CD4-positive, alpha-beta T cell treated with Interleukin-17A for 1 hour (primary cell): ENCODE measurements at regions not wholly inside any gene's neighbourhood (a gene's known extent, or its start where the extent isn't known, plus 50 kb on each side); places are given as distances from the start of the nearest gene placed in this dataset.

Experiments used
- DNase-seq: peaks from one replicate; pipeline ENCODE4 v3.0.0-alpha.2; 2020

GRCh38 chr10:83952314-83952713, 187.0 kb upstream of the GHITM start:
- no peak for DNase-seq

DNA sequence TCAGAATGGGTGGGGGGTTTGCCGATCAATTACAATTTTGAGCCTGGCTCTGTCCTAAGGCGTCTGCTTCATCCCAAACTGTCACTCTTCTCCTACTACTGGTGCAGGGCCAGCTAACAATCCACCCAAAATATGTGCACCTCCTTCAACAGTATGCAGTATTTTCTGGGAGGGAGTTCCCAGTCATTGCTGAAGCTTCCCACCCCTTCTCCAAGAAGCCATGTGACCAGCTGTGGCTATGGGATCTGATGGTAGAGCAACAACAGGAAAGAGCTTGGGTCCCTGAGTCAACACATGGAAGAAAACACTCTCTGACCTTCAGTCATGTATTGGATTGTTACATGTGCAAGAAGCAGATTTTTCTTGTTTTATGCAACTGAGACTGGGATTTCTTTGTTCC, 185.7 kb upstream of the GHITM start:
- DNase-seq, result no peak

DNA sequence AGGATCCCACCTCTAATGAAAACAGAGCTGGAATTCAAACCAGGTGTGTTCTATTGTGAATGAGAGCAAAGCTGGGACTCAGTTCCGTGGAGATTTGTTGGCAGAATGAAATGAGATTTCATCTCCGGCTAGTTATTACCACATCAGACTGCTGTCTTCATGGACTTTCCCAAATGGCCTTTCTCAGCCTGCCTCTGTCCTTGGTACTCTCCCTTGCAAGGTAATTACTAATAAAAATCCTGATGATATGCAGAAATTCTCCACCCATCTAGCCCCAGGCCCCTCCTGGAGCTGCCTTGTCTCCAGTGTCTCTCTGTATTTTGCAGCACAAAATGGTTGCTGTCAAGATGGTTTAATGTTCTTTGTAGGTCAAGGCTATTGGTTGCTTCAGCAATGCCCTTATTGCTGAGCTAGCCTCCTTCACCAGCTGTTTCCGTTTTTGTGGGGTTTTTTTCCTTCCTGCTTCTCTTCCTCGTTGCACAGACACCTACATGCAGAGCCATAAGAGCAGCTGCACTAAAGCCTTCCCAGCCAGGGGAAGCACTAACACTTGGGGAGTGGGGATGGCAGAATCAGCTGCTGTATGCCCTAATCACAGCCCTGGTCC, 185.0 kb upstream of the GHITM start:
- DNase-seq, result no peak

DNA sequence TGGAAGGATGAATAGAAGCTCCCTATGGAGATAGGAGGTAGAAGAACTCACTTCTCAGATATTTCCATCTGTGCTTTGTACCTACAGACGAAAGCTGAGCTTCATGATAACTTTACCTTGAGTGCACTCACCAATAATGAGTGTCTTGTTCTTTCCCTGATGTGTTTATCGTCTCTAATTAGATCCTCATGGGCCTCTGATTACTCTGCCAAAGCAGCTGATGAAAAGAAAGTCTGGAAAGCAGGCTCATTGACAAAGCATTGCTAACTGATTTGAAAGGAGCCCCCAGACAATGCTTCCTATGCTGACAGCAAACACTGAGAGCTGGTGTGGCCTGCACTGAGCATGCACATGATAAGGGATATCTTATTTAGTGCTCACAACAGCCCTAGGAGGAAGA, 183.9 kb upstream of the GHITM start:
- DNase-seq, result no peak

DNA sequence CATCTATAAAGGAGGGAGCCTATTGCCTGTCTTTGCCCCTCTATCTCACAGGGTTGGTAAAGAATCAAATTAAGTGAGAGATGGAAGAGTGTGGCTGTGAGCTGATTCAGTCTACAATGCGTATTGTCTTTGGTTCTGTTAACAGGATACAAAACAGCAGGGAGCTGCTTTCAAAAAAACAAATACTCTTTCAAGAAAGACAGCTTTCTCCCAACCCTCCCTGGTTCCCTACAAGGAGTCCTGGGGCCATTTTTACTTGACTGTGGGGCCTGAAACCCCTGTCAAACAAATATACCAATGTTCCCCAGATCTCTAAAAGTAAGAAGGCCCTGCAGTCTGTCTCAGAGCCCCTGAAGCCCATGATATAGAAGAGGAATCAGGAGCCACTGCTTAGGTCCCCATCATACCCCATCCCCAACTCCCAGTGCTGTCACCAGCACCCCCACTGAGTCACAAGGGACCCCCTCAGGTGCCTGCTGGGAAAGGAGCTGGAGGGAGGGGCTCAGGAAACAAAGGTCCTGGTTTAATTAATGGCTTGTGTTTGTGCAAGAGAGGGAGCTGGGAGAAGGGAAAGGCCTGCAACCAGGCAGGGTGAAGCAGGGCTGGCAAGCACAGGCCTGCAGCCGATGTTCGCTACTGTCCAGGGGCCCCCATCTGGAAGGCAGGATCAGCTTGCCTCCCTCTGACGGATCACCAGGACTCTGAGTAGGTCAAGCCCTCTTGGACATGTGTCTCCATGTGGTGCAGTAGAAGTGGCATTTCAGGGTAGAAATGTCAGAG, 182.0 kb upstream of the GHITM start:
- no peak for DNase-seq

DNA sequence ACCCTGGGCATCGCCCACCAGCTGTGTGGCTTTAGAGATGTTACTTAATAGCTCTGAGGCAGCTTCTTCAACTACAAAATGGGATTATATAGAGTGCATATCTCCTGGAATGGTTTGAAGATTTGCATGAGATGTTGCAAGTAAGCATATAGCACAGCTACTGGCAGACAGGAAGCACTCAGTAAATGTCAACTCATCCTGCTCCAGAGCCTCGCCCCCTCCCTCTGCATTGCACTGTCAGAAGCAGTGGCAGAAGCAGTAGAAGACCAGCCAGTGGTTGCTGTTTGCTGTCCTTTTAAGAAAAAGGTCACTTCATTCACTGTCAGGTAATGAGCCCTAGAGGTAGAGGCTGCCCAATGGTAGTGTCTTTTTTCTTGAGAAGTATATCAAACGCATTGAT, 180.0 kb upstream of the GHITM start:
- DNase-seq, result no peak

DNA sequence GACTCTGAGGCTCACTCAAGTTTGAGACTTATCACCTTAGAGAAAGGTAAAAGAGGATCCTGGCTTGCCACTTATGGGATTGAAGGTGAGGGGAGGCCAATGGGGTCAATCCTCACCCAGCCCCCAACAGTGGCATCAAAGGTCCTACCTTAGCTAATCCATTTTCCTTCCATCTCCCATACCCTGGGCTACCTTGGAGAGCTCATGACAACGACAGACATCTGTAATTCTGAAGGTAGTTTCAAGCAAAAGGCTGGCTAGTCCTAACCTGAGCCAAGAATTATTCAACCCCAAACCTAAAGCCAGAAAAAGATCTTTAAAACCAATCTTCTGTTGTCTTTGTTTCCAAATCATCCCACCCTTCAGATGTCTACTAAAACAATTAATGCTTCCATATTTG, 179.2 kb upstream of the GHITM start:
- no peak for DNase-seq

GRCh38 chr10:83961620-83962019, 177.7 kb upstream of the GHITM start:
- no peak for DNase-seq

- DNase-seq, result no peak
These were observed 175.9 kb upstream of the GHITM start for GRCh38 chr10:83963446-83963845.

GRCh38 chr10:83965473-83965872, 173.8 kb upstream of the GHITM start:
- DNase-seq, result no peak

DNA sequence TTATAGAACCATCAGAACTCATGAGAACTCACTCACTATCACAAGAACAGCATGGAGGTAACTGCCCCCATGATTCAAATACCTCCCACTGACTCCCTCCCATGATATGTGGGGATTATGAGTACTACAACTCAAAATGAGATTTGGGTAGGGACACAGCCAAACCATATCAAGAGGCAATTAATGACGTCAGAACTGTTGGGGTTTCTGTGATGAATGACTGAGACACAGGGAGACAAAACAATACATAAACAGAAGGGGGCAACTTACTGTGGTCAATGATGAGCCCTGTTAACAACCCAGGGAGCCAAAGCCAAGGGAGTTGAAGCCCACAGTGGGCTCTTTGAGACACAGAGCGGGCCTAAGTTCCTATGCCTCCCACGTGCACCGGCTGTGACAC, 171.3 kb upstream of the GHITM start:
- DNase-seq, result no peak

DNA sequence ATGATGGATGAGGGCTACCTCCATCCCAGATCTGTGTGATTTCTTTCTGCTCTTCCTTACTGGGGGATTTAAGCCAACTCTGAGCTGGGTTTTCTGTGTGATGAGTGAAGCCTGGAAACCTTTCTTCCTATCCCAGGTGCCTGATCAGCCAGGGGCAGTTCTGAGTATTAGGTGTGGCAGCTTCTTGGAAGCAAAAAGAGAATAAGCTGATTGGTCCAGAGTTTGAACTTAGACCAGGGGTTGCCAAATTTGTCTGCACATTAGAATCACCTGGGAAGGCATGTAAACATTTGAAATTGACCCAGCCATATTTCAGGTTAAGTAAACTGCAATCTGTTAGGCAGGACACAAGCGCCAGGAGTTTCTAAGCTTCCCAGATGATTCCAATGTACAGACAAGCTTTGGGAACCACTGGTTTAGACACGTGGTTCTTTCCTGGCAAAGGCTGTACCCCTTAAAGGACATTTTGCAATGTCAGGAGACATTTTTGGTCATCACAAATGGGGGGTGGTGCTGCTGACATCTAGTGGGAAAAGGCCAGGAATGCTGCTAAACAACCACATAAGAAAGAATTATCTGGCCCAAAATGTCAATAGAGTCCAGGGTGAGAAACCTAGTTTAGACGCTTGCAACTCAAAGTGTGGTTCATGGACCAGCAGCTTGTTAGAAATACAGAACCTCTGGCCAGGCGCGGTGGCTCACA, 160.5 kb upstream of the GHITM start:
- DNase-seq, result no peak

DNA sequence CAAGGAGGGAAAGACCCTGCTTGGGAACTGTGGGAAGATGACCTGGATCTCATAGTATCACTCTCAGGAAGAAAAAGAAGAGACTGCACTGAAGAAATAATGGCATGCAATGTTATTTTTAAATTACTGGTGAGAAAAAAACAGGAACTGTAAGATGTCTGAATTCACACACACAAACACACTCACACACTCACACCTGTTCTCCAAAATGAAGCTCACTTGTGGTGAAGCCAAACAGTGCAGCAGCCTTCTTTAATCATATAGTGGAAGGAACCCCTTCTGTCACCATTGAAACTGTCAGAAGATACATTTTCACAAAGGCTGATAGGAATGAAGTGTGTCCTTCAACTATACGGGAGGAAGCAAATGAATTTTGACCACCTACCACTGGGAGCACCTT, 156.5 kb upstream of the GHITM start:
- DNase-seq, result no peak

GRCh38 chr10:83983578-83984255, 155.6 kb upstream of the GHITM start:
- no peak for DNase-seq

- DNase-seq, result no peak
These were observed 155.1 kb upstream of the GHITM start for GRCh38 chr10:83984256-83984640.

GRCh38 chr10:83986800-83987199, 152.5 kb upstream of the GHITM start:
- DNase-seq, result no peak

- DNase-seq, result no peak
These were observed 152.1 kb upstream of the GHITM start for GRCh38 chr10:83987216-83987615.

GRCh38 chr10:83988435-83988834, 150.9 kb upstream of the GHITM start:
- no peak for DNase-seq

- no peak for DNase-seq
These were observed 149.2 kb upstream of the GHITM start for GRCh38 chr10:83990126-83990525.

GRCh38 chr10:83991986-83992753, 147.1 kb upstream of the GHITM start:
- DNase-seq, result no peak

GRCh38 chr10:83994325-83994724, 145.0 kb upstream of the GHITM start:
- DNase-seq, result no peak

- DNase-seq, result peak; percentile 14
These were observed 143.5 kb upstream of the GHITM start for GRCh38 chr10:83995738-83996331.
